SIG-M5 (cell line): ENCODE measurements at regions not wholly inside any gene's neighbourhood (a gene's known extent, or its start where the extent isn't known, plus 50 kb on each side); places are given as distances from the start of the nearest gene placed in this dataset.
"Not testable (repeated sequence)": the region's sequence is repeated elsewhere in the genome, so short reads cannot be mapped to it uniquely, and the experiment has no call there.

Experiments
- DNase-seq: peaks from one replicate; lab custom pipeline; 2025; lab: John Stamatoyannopoulos, UW

DNA sequence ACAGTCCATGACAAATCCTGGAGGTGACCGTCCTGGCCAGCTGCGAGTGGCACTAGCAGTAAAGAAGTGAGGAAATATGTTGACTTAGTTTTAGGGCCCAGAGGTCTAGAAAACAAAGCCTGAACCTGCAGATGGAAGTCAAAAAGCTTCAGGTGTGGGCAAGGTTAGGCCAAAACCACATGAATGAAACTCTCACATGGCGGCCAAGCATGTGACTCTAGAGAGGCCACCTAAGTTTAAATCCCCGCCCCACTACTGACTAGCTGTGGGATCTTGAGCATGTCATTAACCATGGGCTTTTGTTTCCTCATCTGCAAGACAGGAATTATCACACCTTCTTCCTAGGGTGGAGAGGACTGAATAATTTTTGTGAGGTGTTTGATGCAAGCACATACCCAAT lies 148.2 kb upstream of the DAB1 start:
- DNase-seq: no peak

DNA sequence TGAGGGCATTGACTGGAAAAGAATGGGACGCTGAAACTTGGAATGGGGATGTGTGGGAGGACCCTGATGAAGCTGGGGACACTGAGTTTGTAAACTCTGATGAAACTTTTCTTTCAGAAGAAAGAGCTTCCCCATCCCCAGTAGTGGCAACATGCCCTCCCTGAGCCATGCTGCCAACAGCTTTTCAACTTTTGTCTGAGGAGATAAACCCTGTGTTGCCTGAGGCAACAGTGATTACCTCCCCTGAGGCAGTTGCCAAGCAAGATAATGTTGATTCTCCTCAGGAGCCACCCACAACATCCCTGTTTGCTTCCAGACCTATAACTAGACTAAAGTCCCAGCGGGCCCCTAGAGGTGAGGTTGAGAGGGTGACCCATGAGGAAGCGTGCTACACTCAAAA lies 134.2 kb upstream of the DAB1 start:
- not testable (repeated sequence) for DNase-seq

DNA sequence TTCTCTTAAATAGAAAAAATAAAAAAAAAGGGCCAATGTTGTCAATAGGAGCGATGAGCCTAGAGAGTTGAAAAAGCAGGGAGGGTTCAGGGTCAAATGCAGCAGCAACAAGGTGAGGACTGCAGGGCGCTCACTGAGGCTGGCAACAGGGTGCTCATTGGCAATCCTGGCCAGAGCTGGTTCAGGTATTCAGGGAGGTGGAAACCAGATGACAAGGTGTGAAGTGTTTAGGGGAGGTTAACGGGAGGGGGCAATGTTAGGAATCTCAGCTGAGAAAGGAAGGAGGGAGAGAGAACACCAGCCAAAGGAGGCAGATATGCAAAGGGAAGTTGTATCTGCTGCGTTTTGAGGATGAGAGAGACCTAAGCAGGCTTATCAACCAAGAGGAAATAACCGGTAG lies 129.8 kb upstream of the DAB1 start:
- DNase-seq: no peak

DNA sequence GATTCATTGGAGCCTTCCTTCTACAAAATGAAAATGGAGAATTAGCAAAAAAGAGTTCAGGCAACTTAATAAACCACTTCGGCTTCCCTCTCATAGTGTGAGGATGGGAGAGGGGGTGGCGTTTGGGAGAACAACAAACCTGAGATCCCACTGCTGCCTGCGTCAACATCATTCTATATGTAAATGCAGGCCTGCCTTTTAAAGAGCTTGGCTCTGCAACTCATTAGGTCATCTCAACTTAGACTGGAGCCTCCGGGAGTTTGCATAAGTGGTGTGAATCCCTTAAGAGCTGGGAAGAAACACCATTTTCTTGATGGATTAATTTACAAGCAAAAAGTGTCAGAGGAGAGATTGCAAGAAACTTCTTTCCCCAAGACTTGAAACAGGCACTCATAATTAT lies 127.6 kb upstream of the DAB1 start:
- DNase-seq: no peak

DNA sequence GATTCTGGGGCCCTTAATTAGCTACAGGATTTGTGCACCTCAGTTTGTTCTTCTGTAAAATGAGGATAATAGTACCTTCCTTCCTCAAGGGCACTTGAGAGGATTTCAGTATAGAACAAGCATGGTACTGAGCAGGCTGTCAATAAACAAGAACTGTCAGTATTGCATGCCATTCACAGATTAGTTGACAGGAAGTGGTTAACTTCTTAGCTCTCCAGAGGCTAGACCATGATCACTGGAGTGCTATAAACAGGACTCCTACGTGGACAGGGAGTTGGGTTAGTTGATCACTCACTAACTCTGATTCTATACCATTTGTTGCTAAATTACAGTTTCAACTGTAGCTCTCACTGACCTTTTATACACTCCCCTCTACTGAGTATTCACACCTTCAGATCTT lies 126.2 kb upstream of the DAB1 start:
- DNase-seq: no peak

DNA sequence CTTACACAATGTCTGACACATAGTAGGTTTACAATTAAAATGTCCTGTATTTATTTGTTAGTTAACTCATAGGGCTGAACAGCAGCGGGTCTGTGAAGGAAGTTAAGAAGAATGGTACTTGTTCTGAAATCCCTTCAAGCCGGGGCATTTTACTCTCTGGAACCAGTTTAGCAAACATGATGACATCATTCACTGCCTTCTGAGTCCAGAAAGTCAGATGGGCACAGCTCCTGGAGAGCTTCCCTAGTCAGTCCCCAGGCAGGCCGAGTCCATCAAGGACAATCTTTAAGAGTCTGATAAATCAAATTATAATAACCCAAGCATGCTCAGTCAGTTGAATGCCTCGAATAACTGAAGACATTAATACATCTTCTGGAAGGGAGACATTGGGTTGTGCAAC lies 125.4 kb upstream of the DAB1 start:
- DNase-seq: no peak

DNA sequence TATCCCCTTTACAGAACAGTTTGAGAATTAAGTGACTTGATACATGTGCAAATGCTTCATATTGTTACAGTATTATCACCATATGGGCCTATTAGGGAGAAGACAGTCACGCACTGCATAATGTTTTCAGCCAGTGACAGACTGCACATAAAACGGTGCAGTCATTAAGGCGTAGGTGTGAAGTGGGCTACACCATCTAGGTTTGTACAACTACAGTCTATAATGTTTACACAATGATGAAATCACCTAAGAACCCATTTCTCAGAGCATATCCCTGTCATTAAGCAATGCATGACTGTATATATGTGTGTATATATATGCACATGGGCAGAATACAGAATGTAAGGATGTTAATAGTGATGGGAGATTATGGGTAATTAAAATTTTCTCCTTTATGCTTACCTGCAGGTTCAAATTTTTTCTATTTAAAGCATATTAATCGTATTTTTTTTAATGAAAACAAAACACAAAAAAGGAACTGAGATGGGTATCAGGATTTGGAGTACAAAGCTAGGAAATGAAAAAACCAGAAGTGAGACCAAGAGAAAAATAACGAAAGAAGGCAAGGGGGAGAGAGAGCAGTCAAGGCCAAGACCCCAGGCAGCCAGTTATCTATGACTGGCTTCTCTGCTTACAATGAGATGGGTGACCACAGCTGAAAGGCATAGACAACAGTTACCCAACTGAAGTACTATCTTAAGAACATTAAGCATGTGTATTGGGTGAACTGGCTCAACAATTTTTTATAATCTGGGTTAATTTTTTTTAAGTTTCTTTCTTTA lies 122.9 kb upstream of the DAB1 start:
- DNase-seq: no peak

DNA sequence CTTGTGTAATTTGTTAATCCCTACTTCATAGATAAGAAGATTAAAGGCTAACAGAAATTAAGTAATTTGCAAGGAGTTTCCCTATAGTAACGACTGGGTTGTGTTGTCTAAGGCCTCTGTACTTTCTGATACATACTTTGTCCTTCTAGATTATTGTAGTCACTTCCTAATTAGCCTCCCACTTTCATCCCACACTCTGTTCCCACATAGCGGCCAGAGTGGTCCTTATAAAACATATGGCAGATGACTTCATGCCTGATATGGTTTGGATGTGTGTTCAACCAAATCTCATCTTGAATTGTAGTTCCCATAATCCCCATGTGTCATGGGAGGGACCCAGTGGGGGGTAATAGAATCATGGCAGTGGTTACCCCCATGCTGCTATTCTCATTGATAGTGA lies 120.5 kb upstream of the DAB1 start:
- no peak for DNase-seq

DNA sequence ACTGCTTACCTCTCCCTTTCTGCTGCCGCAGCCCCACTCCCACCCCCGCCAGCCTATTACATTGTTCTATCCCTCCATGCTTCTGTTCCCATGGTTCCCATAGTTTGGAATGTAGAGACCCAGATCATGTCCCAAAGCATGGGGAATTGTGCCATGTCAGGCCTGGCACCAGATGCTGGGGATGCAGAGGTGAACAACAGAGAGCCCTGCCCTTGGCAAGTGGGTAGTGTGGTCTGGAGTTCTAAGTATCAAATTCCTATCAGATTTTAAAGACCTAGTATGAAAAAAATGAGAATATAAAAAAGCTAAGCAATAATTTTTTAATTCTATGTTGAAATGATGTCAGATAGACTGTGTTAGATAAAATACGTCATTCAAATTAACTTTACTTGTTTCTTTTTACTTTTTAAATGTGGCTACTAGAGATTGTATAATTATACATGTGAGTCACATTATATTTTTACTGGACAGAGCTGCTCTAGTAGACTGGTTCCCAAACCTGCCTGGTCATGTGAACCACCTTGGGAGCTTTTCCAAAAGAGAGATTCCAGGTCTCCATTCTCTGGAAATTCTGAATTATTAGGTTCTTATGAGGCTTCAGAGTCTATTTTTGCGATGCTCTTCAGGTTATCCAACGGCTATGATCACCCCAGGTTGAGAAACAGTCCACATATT lies 113.0 kb upstream of the DAB1 start:
- DNase-seq: no peak

DNA sequence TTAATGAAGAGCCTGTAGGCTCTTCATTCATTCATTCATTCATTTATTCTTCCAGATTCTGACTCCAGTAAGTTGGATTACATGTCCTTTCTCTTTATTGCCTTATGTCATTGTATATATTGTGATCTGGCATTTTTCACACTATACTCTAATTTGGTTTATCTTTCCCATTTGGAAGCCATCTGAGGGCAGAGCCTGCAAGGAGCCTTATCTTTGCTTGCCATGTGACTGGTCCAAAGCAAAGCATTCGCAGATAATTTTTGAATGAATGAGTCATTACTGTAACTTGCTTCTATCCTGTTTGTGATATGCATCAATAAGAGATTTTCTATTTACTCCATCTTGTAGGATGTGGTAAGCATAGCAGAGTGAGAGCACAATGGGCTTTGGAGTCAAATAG lies 108.4 kb upstream of the DAB1 start:
- no peak for DNase-seq

DNA sequence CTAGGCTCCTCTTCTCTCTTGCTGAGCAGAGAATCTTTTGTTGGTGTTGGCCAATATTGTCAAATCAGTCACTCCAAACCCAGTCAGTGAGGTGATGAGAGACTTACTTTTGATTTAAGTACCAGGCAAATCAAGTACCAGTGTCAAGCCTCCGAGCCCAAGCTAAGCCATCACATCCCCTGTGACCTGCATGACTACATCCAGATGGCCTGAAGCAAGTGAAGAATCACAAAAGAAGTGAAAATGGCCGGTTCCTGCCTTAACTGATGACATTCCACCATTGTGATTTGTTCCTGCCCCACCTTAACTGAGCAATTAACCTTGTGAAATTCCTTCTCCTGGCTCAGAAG lies 107.0 kb upstream of the DAB1 start:
- DNase-seq: not testable (repeated sequence)

DNA sequence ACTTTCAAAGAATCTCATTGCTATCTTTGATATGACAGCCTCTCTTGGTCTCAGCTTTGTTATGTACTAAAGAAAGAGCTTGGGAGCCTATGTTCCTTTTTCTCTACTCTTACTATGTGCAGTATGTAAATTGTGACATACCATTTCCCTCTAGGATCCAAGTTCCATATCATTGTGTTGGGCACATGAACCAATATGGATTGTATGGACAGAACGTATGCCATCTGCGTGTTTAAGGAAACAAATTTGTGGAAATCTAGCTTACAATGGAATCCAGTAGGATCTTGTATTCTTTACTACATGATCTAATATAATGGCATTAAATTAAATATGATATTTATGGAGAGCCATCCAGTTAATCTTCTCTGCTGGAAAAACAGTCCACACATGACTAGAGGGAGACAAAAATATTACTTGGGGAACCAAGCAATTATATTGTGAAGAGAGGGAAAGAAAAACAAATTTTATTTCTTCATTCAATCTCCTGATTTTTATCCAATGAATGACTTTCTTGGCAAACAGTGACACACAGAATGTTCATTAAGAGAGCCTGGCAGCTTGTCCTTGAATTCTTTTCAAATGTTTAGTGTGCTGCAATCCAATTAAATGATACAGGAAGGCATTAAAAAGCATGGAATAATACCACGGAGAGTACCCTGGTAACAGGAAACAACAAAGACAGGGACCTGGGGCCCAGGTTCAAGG lies 106.5 kb upstream of the DAB1 start:
- DNase-seq: no peak

DNA sequence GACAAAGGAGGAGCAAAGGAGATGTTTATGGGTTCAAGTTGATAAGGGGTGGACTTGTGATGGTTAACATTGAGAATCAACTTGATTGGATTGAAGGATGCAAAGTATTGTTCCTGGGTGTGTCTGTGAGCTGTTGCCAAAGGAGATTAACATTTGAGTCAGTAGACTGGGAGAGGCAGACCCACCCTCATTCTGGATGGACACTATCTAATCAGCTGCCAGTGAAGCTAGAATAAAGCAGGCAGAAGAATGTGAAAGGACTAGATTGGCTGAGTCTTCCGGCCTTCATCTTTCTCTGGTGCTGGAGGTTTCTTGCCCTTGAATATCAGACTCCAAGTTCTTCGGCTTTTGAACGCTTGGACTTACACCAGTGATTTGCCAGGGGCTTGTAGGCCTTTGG lies 98.7 kb upstream of the DAB1 start:
- DNase-seq: no peak

DNA sequence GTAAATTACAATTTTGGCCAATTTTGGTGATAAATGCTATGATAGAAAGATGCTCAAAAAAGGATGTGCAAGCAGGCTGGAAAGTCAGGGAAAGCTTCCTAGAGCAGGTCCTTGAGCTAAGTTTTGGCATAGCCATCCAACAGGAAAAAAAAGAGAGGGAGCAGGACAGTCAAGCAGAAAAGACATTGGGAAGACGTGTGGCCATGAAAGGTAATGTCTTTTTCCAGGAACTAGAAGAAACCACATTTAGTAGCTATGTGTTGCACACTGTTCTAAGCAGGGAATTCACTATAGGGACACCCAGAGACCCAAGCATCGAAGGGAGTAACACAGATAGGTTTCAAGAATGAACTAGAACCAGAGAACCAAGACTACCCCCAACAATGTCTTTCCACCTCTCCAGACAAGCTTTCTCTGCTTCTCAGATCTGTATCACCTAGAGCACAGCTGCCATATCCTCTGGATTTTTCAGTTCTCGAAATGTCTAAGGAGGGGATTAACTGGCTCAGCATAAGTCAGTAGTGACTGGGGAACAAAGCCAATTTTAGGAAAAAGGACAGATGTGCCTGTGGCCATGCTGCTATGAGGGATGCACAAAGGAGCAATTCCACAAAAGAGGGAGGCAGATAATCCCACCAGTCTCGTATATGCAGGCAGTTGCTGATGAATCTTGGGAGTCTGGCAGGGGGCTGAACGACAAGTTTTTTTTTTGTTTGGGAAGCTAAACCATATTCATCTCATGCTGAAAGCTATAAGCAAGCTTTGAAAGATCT lies 97.1 kb upstream of the DAB1 start:
- DNase-seq: no peak

DNA sequence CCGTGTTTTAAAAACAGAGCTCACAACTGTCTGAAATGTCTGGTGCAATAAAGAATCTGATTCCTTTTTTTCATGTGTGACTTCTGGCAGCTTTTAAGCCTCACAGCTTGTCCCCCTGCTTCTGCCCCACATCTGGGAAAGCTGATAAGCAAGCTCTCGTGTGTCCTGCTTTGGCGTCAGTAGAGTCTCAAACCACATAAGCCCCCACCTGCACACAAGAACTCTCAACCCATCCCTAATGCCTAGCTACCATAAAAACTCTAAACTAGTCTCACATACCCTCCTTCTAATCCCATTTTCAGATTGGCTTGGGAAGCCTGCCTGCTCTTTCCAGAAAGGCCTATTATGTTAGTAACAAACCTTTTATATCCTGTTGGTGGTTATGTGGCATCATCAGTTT lies 94.6 kb upstream of the DAB1 start:
- DNase-seq: no peak

DNA sequence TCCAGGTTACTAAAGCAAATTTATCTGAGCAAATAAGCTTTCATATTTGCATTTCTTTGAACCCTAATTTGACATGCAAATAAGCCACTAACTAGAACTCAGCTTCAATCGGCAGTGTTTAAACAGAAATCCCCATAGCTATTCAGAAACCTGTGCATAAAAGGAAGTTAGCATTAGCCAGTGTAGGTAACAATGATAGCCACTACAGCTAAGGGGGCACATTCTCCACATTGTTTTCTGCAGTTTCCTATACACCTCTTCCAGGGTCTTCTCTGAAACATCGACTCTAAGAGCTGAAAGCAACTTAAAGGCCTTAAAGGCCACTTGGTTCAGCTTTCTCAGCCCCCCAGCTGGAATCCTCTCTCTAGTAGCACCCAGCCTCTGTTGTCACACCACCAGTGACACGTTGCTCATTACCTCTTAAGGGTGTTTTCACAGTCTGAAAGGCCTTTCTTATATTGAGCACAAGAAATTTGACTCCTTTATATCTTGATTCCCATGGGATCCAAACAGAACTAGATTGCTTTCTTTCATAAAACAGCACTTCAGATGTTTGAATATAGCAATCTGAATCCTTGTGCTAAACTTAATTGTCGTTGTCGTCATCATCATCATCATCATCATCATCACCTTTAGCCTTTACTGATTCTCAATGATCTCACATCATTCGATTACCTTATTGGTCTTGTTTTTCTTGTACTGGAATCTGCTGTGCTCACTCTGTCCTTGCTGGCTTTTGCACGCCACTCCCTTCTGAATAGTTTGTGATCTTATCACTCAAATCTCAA lies 93.9 kb upstream of the DAB1 start:
- DNase-seq: no peak

DNA sequence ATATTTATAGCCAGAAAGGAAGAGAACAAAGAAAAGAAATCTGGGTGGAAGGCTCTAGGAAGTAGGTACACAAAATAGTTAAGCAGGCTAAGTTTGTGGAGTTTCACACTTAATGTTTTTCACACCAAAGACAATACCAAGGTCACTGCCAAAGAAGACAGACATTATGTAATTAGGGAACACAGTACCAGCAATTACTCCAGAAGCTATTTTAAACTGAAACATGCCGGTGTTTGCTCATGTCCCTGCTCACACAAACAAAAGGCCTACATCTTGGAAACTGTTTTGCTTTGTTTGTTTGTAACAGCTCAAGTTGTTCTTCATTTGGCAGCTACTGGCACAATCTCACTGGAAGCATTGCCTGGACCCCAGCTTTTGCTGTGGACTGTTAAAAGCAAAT lies 88.5 kb upstream of the DAB1 start:
- DNase-seq: no peak

DNA sequence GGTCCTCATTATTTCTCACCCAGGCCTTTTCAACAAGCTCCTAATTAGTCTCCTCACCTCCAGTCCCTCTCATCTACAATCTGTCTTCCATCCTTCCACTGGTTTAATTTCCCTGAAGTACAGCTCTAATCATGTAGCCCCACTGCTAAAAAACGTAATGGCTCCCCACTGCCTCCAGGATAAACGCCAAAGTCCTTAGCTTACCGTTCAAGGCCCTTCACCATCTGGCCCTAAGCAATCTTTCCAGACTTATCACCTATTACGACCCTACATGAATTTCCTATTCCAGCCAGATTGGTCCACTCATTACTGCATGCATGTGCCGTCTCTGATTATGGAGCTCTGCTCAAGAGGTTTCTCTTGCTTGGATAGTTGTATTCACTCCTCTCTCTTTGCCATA lies 83.1 kb upstream of the DAB1 start:
- DNase-seq: no peak

DNA sequence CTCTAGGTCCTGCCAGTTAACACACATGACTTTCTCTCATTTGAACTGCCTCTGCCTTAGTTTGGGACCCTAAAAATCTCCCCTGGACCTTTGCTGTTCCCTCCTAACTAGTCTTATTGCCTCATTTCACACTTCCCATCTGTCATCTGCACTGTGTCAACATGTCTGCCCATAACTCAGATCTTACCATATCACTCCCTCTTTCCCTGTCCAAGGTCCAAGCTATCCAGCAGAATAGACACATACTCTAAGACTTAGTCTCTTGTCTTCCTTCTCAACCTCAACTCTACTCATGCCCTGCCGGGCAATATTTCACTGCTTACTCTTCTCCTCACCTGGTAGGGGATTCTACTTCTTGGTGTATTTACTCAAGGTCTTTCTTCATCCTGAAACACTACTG lies 79.5 kb upstream of the DAB1 start:
- no peak for DNase-seq

DNA sequence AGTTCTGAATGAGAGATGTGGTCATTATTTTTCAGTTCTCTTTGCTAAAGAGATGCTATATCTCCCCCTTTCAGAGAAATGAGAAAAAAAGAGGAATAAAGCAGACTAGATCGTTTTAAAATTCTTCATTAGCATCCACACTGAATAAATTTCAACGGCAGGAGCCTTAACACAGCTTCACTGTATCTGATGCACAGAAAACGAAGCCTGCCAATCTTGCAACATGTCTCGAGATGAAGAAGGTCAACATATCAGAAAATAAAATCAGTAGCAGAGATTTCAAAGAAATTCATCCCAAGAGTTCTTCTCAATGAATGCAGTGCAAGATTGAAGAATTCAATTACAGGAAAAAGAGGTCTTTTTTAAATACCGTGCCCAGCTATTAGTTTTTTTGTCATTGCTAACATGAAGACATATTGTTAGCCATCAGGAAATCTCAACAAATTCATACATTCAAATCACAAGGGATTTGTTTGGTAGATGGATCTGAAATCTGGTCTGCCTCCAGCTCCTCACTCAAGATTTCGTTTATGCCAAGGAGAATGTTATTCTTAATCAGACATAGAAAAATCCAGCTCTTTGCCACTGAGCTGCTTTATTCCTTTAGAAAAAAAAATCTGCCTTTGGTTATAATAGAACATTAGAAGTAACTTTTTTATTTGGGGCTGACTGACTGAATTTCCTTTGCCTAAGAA lies 76.4 kb upstream of the DAB1 start:
- no peak for DNase-seq

DNA sequence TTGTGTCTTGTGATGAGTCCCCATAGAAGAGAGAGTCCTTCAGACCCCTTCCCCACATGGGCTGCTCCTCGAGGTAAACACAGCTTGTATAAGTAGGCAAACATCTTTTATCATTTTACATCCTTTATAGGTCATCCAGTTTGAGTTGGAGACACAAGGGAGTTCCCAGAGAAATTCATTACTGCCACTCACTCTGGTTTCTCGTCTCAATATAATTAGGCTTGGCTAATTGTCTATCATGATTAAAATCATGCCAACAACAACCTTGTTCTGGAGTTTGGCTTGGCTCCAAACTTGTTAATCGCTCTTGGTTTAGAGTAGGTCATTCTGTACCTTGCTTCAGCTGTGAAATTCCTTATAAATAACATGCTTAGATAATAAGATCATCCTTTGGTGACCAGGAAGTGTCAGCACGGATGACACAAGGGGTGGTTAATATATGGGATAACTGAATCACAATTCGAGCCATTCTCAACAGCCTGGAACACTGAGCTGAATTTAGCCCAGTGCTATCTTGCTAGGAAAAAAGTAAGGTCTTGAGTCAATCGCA lies 70.7 kb upstream of the DAB1 start:
- DNase-seq: no peak
